ENCODE measurements at regions not wholly inside any gene's neighbourhood (a gene's known extent, or its start where the extent isn't known, plus 50 kb on each side); places are given as distances from the start of the nearest gene placed in this dataset.
"Not testable (repeated sequence)": the region's sequence is repeated elsewhere in the genome, so short reads cannot be mapped to it uniquely, and the experiment has no call there.

- DNase-seq (ENCODE audit: low read depth), result no peak
Measured at GRCh38 chr2:49861821-49862220, 707.5 kb upstream of the FSHR start.

DNA sequence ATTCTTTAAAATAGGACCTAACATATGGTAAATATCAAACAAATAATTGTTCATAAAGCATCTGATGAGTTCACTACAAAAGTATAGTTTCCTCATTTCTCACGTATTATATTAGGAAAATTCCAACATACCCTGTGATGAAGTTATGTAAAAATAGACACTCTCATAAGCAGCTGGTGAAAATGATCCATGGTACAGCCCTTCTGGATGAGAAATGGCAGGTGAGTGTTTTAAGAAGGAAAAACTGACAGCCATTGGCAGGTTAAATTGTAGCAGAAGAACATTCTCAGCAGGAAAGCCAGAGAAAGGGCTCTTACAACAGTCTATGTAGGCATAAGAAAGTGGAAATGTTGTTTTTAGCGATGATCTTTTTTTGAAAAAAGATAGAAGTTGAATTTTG is 706.5 kb upstream of the FSHR start:
- no peak for DNase-seq (ENCODE audit: low read depth)

DNA sequence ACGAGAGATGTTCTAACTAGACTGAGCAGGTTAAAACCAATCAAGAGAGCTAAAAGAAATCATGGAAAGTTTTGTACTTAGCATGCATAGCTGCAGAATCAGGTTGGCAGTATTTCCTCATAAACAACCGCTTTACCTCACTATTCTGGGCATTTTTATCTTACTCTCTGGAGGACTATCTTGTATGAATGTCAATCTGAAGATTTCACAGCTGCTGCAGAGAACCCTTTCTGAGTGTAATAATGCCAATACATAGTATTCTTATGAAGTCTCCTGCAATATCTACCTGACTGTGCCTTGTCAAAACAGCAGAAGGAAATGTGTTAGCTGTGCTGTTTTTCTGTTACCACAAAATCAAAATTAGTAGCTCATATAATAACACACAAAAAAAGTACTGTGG is 705.9 kb upstream of the FSHR start:
- no peak for DNase-seq (ENCODE audit: low read depth)

GRCh38 chr2:49858657-49859056 is 704.3 kb upstream of the FSHR start:
- no peak for DNase-seq (ENCODE audit: low read depth)

- DNase-seq (ENCODE audit: low read depth), result no peak
Measured at GRCh38 chr2:49858113-49858490, 703.8 kb upstream of the FSHR start.

DNA sequence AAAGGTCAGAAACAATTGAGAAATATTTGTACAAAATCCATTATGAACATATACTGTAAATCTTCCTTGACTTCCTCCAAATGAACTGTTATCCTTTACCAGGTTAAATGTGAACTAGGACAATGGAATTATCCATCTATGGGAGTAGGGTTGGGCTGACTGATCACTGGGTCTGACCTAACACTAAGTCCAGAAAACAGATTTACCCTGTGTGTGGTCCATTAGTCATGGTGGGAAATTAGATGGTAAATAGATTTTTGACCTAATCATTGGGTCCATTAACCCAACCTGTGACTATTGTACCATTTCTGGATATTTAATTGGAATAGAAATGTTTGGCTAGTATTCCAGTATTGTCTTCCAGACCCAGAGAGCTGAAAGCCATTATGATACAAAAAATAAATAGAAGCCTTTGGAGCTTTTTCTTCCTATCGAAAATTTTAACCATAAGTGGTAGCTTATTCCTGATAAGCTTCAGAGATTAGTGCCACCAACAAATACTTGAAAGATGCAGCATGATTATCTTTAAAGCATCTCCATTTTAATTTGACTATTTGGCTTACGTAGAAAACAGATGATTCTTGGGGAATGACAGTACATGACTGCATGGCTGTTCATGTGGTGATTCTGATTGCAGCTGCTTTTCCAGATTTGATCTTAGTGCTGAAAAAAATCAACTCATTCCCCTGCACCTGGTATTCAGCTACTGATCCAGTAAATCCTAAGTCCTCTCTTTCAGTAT is 703.2 kb upstream of the FSHR start:
- DNase-seq (ENCODE audit: low read depth), result no peak

DNA sequence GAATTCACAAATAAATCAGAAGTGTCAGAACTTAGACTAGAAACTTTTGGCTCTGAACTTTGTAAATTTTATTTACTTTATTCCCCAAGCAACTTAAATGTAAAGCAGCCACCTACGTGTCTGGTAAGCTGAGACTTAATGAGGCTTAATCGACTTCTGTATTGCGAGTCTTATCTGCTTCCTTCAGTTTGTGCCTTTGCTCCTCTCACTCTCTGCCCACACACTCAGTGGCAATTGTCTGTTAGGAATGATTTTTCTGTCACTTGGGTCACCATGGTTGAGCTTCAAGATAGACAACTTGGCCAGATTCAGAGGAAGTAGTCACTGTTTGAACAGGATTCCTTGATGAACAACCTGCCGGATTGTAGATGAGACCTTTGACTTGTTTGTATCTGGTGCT is 691.4 kb upstream of the FSHR start:
- no peak for DNase-seq (ENCODE audit: low read depth)

DNA sequence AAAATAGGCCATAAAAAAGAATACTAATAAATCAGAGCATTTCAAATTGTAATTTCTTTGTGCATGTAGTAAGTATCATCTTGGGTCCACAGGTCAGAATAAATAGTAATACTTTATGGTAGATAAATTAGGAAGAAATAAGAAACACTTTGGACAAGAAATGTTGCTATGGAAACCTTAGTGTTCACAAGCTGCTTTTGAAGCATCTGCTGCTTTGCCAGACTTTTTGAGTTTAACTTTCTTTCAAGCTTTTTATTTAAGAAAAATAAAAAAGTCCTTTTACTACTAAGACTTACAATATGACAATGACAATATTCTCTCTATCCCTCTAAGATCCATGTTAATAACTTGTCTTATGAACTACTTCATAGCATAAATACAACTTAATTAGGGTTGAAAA is 690.7 kb upstream of the FSHR start:
- DNase-seq (ENCODE audit: low read depth), result no peak

GRCh38 chr2:49844113-49844512 is 689.8 kb upstream of the FSHR start:
- not testable (repeated sequence) for DNase-seq (ENCODE audit: low read depth)

DNA sequence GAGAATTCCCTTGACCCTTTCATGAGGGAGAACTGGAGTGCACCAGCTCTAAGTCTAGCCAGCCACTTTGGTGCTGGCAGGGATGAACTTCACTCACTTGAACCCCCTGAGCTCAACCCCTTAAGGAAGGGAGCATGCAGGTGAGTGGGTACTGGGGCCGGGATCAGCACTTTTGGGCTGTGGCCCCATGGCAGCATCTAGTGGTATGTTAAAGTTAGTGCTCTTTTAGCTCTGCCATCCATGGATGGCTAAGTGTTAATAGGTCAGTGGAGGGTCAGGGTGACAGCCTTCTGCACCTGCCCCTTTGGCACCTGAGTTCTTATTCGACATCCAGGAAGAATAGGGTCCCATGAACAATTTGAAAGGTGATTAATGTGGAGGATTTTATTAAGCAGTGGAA is 689.0 kb upstream of the FSHR start:
- DNase-seq (ENCODE audit: low read depth), result no peak

GRCh38 chr2:49840428-49840975 is 686.2 kb upstream of the FSHR start:
- DNase-seq (ENCODE audit: low read depth), result no peak

- no peak for DNase-seq (ENCODE audit: low read depth)
Measured at GRCh38 chr2:49839818-49840217, 685.5 kb upstream of the FSHR start.

GRCh38 chr2:49837561-49838293 is 683.4 kb upstream of the FSHR start:
- no peak for DNase-seq (ENCODE audit: low read depth)

DNA sequence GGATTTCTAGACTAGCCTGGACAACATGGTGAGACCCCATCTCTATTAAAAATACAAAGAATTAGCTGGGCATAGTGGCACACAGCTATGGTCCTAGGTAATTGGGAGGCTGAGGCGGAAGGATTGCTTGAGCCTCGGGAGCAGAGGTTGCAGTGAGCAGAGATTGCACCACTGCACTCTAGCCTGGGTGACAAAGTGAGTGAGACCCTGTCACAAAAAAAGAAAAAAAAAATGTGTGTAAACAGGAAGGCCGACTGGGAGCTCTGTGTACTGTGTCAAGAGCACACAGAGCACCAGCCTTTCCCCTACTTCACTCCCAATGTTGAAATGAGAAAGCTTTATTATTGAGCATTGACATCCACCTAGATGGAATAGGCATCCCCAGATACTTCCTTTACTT is 681.7 kb upstream of the FSHR start:
- DNase-seq (ENCODE audit: low read depth), result no peak

DNA sequence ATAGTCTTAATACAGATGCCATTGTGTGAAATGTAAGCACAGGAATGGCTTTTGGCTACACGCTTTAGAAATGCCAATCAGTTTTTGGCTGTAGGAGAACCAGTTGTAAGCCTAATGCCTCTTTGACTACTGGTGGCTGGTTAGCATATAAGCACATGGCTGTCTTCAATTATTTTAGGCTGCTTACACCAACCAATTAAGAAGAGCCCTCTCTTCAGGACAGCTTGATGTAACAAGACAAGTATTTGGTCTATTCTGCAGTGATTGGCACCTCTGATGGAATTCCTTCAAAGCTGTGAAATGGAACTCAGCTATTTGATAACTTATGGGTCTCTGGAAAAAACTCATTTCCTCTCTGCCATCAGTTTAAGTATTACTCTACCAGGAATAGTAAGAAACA is 680.1 kb upstream of the FSHR start:
- no peak for DNase-seq (ENCODE audit: low read depth)

DNA sequence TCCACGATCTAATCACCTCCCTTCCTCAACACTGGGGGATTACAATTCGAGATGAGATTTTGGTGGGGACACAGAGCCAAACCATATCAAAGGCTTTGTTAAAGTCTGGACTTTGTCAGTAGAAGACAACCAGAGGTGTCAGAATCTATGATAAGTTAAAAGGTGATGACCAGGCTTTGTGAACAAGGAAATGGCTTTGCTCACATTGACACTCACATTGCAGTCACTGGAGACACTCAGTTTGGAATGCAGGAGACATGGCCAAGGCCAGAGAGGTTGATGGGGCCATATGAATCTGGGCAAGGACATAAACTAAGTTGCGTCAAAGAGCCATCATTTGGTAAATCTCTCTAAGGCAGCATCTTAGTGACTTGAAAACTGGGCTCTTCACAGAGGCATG is 678.2 kb upstream of the FSHR start:
- DNase-seq (ENCODE audit: low read depth), result no peak

GRCh38 chr2:49831698-49832367 is 677.5 kb upstream of the FSHR start:
- DNase-seq (ENCODE audit: low read depth), result no peak

DNA sequence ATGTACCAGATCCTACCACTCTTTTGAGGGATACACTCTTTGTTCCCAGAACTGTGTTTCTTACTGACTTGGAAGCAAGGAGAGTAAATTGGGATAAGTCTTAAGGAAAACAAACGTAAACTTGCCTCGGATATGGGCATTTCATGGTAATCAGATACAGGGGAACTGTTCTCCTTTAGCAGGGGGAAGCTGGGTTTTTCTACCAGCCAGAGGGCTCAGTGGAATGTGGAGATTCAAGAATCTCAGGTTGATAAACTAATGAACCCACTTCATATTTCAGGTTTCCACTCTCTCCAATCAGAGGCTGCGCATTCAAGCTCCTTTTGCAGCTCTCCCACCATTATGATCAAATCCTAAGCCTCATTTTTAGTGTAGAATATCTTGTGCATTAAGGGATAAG is 676.5 kb upstream of the FSHR start:
- DNase-seq (ENCODE audit: low read depth), result no peak

GRCh38 chr2:49827366-49827765 is 673.1 kb upstream of the FSHR start:
- DNase-seq (ENCODE audit: low read depth), result no peak

GRCh38 chr2:49813208-49813607 is 658.9 kb upstream of the FSHR start:
- no peak for DNase-seq (ENCODE audit: low read depth)

DNA sequence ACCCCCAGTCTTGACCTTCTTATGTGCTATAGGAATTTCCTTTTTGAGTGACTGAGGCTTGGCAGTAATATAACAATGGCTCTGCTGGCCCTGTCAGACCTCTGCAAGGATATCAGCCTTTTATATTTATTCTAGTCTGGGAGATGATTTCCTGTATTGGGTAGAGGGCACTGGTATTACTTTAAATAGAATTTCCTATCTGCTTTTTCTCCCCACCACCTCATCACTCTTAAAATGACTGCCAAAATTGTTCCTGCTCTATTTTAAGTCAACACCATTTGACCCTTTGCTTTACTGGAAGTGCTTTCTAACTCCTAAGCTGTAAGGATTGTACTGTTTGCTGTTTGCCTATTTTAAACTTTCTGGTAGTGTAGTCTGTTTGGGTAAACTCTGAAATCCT is 658.4 kb upstream of the FSHR start:
- DNase-seq (ENCODE audit: low read depth), result no peak

DNA sequence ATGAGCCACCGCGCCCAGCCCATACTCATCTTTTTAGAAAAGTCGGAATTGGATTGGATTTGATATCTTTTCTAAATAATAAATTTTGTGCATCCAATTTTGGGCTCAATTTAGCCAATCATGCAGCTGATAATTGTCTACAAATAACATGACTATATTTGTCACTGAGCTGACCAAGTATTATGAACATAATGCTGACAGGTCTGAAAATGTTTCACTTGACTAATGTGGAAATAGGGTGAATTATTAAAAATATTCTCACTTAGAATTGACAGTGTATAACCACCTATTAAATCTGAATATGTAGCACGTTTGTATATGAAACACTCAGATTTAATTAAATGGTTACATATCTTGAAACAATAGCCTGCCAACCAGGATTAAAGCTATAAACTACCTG is 657.2 kb upstream of the FSHR start:
- DNase-seq (ENCODE audit: low read depth), result no peak

GRCh38 chr2:49807689-49808088 is 653.4 kb upstream of the FSHR start:
- no peak for DNase-seq (ENCODE audit: low read depth)

Measured in ELR (cell line).